ENCODE measurements at regions not wholly inside any gene's neighbourhood (a gene's known extent, or its start where the extent isn't known, plus 50 kb on each side); places are given as distances from the start of the nearest gene placed in this dataset.

- no peak for DNase-seq (ENCODE audit: low read depth)
- TF ChIP-seq CTCF (IDR thresholded peaks at IDR 0.05; ENCODE audit: insufficient read depth, low read length), result no peak
- no peak overlapping the region for H3K4me3 ChIP-seq (ENCODE audit: low read depth, low read length)
Observed at GRCh38 chr9:7707934-7708333, 91.6 kb downstream of the DMAC1 start.

GRCh38 chr9:7704543-7704942 is 95.0 kb downstream of the DMAC1 start:
- no peak for DNase-seq (ENCODE audit: low read depth)
- H3K4me3 ChIP-seq (ENCODE audit: low read depth, low read length), result no peak overlapping the region
- no peak for TF ChIP-seq CTCF (IDR thresholded peaks at IDR 0.05; ENCODE audit: insufficient read depth, low read length)

GRCh38 chr9:7691909-7692308 is 107.7 kb downstream of the DMAC1 start:
- no peak for DNase-seq (ENCODE audit: low read depth)
- no peak for TF ChIP-seq CTCF (IDR thresholded peaks at IDR 0.05; ENCODE audit: insufficient read depth, low read length)
- H3K4me3 ChIP-seq (ENCODE audit: low read depth, low read length), result no peak overlapping the region

GRCh38 chr9:7690014-7690413 is 109.6 kb downstream of the DMAC1 start:
- no peak for DNase-seq (ENCODE audit: low read depth)
- H3K4me3 ChIP-seq (ENCODE audit: low read depth, low read length), result no peak overlapping the region
- TF ChIP-seq CTCF (IDR thresholded peaks at IDR 0.05; ENCODE audit: insufficient read depth, low read length), result no peak

- DNase-seq (ENCODE audit: low read depth), result no peak
- no peak overlapping the region for H3K4me3 ChIP-seq (ENCODE audit: low read depth, low read length)
- no peak for TF ChIP-seq CTCF (IDR thresholded peaks at IDR 0.05; ENCODE audit: insufficient read depth, low read length)
Observed at GRCh38 chr9:7688626-7689025, 111.0 kb downstream of the DMAC1 start.

- no peak for TF ChIP-seq CTCF (IDR thresholded peaks at IDR 0.05; ENCODE audit: insufficient read depth, low read length)
- H3K4me3 ChIP-seq (ENCODE audit: low read depth, low read length), result no peak overlapping the region
Observed at GRCh38 chr9:7676609-7677156, 122.9 kb downstream of the DMAC1 start.

GRCh38 chr9:7671847-7672246 is 127.7 kb downstream of the DMAC1 start:
- no peak for DNase-seq (ENCODE audit: low read depth)
- H3K4me3 ChIP-seq (ENCODE audit: low read depth, low read length), result no peak overlapping the region
- TF ChIP-seq CTCF (IDR thresholded peaks at IDR 0.05; ENCODE audit: insufficient read depth, low read length), result no peak

More at GRCh38 chr9:7676609-7677156, 122.9 kb downstream of the DMAC1 start:
- no peak for DNase-seq (ENCODE audit: low read depth)

Measured in fibroblast of the aortic adventitia (primary cell).